PC-9 (cell line): ENCODE measurements at regions not wholly inside any gene's neighbourhood (a gene's known extent, or its start where the extent isn't known, plus 50 kb on each side); places are given as distances from the start of the nearest gene placed in this dataset.

Experiments
- BruUV-seq: library from RNA; stranded (reverse); fragments of 400-500 nt; replicated peaks from 2 replicates; lab custom pipeline; 2021; lab: Mats Ljungman, UMichigan
- CTCF ChIA-PET: fragments of 300-600 bp; sonication (Branson Sonifier 250); formaldehyde crosslinking; loops from one replicate; lab custom pipeline; 2022; ENCODE audit warnings: antibody characterized with exemption; lab: Charles Lee
- POLR2A ChIA-PET: fragments of 300-600 bp; sonication (Branson Sonifier 250); formaldehyde crosslinking; loops from one replicate; lab custom pipeline; 2022; ENCODE audit warnings: antibody characterized with exemption; ENCODE audit not compliant: unreplicated experiment; lab: Charles Lee
- DNase-seq, 2 experiments: peaks; one replicate each; pipeline versions ENCODE4 v3.0.0 to v3.0.0-alpha.2; 2015 to 2022; ENCODE audit warnings: mixed read lengths in 1 of 2
- H2AFZ ChIP-seq: fragments of 200-600 bp; sonication (generic); 2 replicates; pipeline ENCODE4 v1.8.1; 2017; ENCODE audit warnings: antibody characterized with exemption
- H3F3A ChIP-seq: fragments of 200-600 bp; sonication (generic); 2 replicates; pipeline ENCODE4 v1.8.1; 2017; ENCODE audit warnings: antibody characterized with exemption, mild to moderate bottlenecking, low read depth; ENCODE audit not compliant: insufficient read depth
- H3K27ac ChIP-seq: fragments of 200-600 bp; sonication (generic); 2 replicates; pipeline ENCODE4 v1.6.1; 2016; ENCODE audit warnings: mixed run types
- H3K27me3 ChIP-seq: fragments of 200-600 bp; sonication (generic); 2 replicates; pipeline ENCODE4 v1.6.1; 2016; ENCODE audit warnings: low read depth, mixed run types; ENCODE audit not compliant: insufficient read depth
- H3K36me3 ChIP-seq: fragments of 200-600 bp; sonication (generic); 2 replicates; pipeline ENCODE4 v1.6.1; 2016; ENCODE audit warnings: low read depth, mixed run types
- H3K4me1 ChIP-seq: fragments of 200-600 bp; sonication (generic); replicated peaks from 2 replicates; pipeline ENCODE4 v1.6.1; 2016; ENCODE audit warnings: mixed run types; ENCODE audit not compliant: insufficient read depth
- H3K4me2 ChIP-seq: fragments of 200-600 bp; sonication (generic); 2 replicates; pipeline ENCODE4 v1.6.1; 2017; ENCODE audit warnings: mixed run types
- H3K4me3 ChIP-seq: fragments of 200-600 bp; sonication (generic); 2 replicates; pipeline ENCODE4 v1.6.1; 2016; ENCODE audit warnings: mixed run types
- H3K79me2 ChIP-seq: fragments of 200-600 bp; sonication (generic); 2 replicates; pipeline ENCODE4 v1.6.1; 2017; ENCODE audit warnings: low read depth, mixed run types
- H3K9me2 ChIP-seq: fragments of 200-600 bp; sonication (generic); 2 replicates; pipeline ENCODE4 v1.8.1; 2017; ENCODE audit warnings: mild to moderate bottlenecking; ENCODE audit not compliant: insufficient read depth
- H3K9me3 ChIP-seq: fragments of 200-600 bp; sonication (generic); 2 replicates; pipeline ENCODE4 v1.8.1; 2016; ENCODE audit warnings: low read depth; ENCODE audit not compliant: insufficient read depth
- H4K20me1 ChIP-seq: fragments of 200-600 bp; sonication (generic); 2 replicates; pipeline ENCODE4 v1.8.1; 2017; ENCODE audit not compliant: insufficient read depth
- EZH2 ChIP-seq: fragments of 200-600 bp; sonication (generic); IDR thresholded peaks from 2 replicates; pipeline ENCODE4 v1.8.0; 2017; ENCODE audit warnings: antibody characterized with exemption, low read depth
- intact Hi-C: fragments of 100-400 bp; cut with micrococcal nuclease; formaldehyde crosslinking; loops from one replicate; pipeline ENCODE4 v1.10.0; 2022; ENCODE audit not compliant: unreplicated experiment
- TF ChIP-seq, protein P1 (sequence below): fragments of 200-600 bp; sonication (generic); conservative IDR thresholded peaks from 2 replicates; pipeline ENCODE4 v1.6.1; 2017; ENCODE audit warnings: mixed run types, antibody characterized with exemption, mild to moderate bottlenecking, moderate library complexity

DNA sequence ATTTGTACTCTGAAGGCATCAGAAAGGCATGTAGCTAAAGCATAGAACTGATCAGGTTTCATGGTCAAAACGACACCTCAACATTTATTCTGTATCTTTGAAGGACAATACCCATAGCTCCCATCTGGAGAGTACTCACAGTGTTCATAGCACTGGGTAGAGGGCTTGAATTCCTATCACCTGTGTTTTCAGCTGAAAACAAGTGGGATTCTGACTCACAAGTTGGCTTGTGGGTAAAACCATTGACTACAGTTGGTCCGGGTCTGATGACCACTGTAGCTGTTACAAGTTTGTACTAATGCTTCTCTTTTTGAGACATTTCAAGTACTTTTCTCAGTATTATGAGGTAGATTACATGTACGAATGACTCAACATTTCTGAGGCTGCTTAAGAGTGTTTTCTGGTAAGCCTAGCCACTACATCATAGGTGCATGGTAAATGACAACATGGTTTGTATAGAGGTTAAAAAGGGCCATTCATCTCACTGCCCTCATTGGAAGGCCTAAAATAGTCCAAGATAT, 68.6 kb upstream of the PELI1 start:
- peak overlapping the region; percentile 27 for H3K4me2 ChIP-seq
- H3K27ac ChIP-seq, result peak overlapping the region; percentile 68
- no TSS peak for BruUV-seq
- DNase-seq, result peak in 1 of 2 experiments; percentile 46
- peaks cover 48% of the 10 kb centered on the region for H3K4me1 ChIP-seq
- H4K20me1 ChIP-seq, result no peaks in the 10 kb centered on the region
- no peaks in the 10 kb centered on the region for H3K9me3 ChIP-seq
- no peaks in the 10 kb centered on the region for H3K9me2 ChIP-seq
- TF ChIP-seq, protein P1, sequence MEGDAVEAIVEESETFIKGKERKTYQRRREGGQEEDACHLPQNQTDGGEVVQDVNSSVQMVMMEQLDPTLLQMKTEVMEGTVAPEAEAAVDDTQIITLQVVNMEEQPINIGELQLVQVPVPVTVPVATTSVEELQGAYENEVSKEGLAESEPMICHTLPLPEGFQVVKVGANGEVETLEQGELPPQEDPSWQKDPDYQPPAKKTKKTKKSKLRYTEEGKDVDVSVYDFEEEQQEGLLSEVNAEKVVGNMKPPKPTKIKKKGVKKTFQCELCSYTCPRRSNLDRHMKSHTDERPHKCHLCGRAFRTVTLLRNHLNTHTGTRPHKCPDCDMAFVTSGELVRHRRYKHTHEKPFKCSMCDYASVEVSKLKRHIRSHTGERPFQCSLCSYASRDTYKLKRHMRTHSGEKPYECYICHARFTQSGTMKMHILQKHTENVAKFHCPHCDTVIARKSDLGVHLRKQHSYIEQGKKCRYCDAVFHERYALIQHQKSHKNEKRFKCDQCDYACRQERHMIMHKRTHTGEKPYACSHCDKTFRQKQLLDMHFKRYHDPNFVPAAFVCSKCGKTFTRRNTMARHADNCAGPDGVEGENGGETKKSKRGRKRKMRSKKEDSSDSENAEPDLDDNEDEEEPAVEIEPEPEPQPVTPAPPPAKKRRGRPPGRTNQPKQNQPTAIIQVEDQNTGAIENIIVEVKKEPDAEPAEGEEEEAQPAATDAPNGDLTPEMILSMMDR, result no peak
- intact Hi-C loops, result no loop called here
- no peak overlapping the region for H2AFZ ChIP-seq
- CTCF ChIA-PET, result no interaction called here
- no peaks in the 10 kb centered on the region for H3K27me3 ChIP-seq
- H3K36me3 ChIP-seq, result no peaks in the 10 kb centered on the region
- H3K79me2 ChIP-seq, result no peaks in the 10 kb centered on the region
- H3F3A ChIP-seq, result peaks cover 26% of the 10 kb centered on the region
- POLR2A ChIA-PET, result interaction anchor here (0.6 to 0.8 kb wide), 6 partner anchors 16 to 187 kb away, joined by 3 to 17 read pairs (median 4); no protein-coding TSS in a partner anchor
- no peak overlapping the region for H3K4me3 ChIP-seq

DNA sequence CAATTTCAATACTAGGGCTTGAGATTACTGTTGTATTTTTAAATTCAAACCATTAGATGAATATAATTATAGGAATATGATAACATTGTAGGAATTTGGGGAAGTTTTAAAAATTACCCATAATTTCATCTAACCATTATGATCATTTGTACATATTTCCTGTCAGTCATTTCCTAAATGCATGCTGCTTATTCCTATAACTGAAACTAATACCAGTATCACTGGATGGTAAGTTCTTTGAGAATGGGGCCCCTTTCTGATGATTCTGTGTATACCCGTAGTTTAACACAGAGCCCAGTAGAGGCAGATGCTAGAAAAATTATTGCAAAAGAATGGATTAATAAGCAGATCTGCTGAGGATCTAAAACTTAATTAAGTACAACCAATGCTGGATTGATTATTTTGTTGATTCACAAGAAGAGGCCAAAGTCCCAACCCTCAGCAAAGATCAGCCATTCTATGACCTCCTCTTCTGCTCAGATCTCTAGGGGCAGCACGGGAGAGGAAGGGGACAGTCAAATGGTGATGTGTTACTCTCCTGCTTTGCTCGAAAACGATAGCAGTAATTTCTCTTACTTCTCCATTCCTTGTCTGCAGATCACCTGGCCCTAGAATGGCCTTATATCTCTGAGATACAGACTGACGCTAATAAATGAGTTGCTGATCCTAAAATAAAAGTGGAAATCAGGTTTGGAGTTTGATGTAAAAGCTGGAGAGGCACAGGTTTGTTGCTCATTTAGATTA, 69.5 kb upstream of the PELI1 start:
- Histone ChIP-seq H3K36me3 (no peaks in the 10 kb centered on the region), H3K4me1 (peaks cover 48% of the 10 kb centered on the region), H3K4me3 (no peak overlapping the region), H2AFZ (no peak overlapping the region), H3K27me3 (no peaks in the 10 kb centered on the region), H3K4me2 (no peak overlapping the region), H3K79me2 (no peaks in the 10 kb centered on the region), H3K9me3 (no peaks in the 10 kb centered on the region), H3F3A (peaks cover 26% of the 10 kb centered on the region), H4K20me1 (no peaks in the 10 kb centered on the region), H3K9me2 (no peaks in the 10 kb centered on the region), H3K27ac (no peak overlapping the region)
- no peak for TF ChIP-seq EZH2
- TF ChIP-seq, protein P1, result no peak
- ChIA-PET CTCF (no interaction called here), POLR2A (interaction anchor here (0.5 to 0.8 kb wide), 3 partner anchors 10 to 60 kb away, joined by 5 to 6 read pairs (median 6); no protein-coding TSS in a partner anchor)
- DNase-seq, result no peak
- BruUV-seq, result no TSS peak
- intact Hi-C loops, result no loop called here

DNA sequence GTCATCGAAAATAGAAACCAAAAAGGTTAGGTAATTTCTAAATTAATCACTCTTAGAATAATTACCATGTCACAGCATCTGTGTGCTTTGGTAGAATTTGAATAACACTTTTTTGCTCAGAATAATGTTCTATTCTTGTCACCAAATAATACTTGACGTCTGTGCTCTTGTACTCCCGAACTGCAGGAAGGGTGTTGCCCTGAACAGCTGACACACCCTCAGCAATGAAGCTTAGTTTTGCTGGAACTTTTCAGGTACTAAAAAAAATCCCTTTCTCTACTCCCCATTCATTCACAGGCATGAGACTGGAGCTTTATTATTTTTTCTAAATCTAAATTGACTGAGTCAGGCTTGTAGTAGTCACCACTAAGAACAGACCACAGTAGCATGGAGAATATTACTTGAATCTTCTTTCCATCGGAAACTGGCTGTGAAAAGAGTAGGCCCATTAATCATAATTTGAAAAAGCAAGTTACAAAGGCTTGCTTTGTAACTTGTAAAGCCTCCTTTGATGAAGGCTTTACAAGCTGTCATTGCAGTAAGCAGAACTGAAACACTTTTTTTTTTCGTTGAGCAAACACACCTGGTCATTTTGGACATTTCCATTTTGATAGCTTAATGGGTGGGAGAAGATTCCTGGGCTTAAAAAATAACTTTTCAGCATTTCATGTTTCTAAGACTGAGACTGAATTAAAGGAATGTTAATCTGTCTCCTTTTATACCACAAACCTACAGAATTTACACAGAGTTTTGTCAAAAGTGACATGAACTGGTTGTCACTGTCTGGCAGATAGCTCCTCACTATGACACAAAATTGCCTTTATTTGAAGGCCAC, 70.3 kb upstream of the PELI1 start:
- no peak overlapping the region for H2AFZ ChIP-seq
- BruUV-seq, result no TSS peak

More for the DNA sequence above, 70.3 kb upstream of the PELI1 start:
- Histone ChIP-seq H3K79me2 (no peaks in the 10 kb centered on the region), H3K9me3 (no peaks in the 10 kb centered on the region), H3F3A (peaks cover 26% of the 10 kb centered on the region), H3K27me3 (no peaks in the 10 kb centered on the region), H3K27ac (no peak overlapping the region), H3K9me2 (no peaks in the 10 kb centered on the region), H3K4me1 (peaks cover 48% of the 10 kb centered on the region), H3K4me3 (no peak overlapping the region), H4K20me1 (no peaks in the 10 kb centered on the region), H3K4me2 (no peak overlapping the region), H3K36me3 (no peaks in the 10 kb centered on the region)
- intact Hi-C loops, result no loop called here
- DNase-seq, result peak in 1 of 2 experiments; percentile 62
- ChIA-PET POLR2A (interaction anchor here (0.5 to 0.6 kb wide), 2 partner anchors 11 to 36 kb away, joined by 6 read pairs; no protein-coding TSS in a partner anchor), CTCF (no interaction called here)
- TF ChIP-seq EZH2, result no peak
- TF ChIP-seq, protein P1, result no peak
